ENCODE measurements at regions not wholly inside any gene's neighbourhood (a gene's known extent, or its start where the extent isn't known, plus 50 kb on each side); places are given as distances from the start of the nearest gene placed in this dataset.

DNA sequence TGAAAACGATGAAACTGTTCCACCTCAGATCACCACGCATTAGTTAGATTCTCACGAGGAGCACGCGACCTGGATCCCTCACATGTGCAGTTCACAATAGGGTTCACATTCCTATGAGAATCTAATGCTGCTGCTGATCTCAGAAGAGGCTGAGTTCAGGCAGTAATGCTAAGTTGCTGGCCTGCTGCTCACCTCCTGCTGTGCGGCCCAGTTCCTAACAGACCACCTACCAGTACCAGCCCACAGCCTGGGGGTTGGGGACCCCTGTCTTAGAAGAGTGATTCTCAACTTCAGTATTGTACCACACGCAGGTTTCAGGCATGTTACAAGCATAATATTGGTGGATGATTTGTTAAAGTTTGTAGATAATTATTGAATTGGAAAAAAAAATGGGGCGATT is 182.7 kb downstream of the BLID start:
- Histone ChIP-seq H3K9me3 (ENCODE audit: control insufficient read depth in 1 of 2, insufficient read depth in 1 of 2, low read depth in 1 of 2, low read length in 2 of 2) (no peaks in the 10 kb centered on the region), H4K20me1 (ENCODE audit: insufficient read depth) (no peaks in the 10 kb centered on the region), H3K4me1 (ENCODE audit: control insufficient read depth in 1 of 2, insufficient read depth in 2 of 2, low read length in 2 of 2) (peaks cover 0 to 7% of the 10 kb centered on the region in 2 experiments; a peak in 1 of 4 replicates), H3K4me2 (ENCODE audit: low read length) (no peak overlapping the region), H3K79me2 (ENCODE audit: insufficient read depth, low read length) (no peaks in the 10 kb centered on the region), H3K27me3 (ENCODE audit: insufficient read depth, low read length) (no peaks in the 10 kb centered on the region), H3K27ac (ENCODE audit: low read depth, low read length) (no peak overlapping the region), H2AFZ (ENCODE audit: low read depth, low read length, poor library complexity, severe bottlenecking) (no peak overlapping the region), H3K4me3 (replicated peaks in 1 of 2; ENCODE audit: low read depth in 1 of 2, low read length in 2 of 2) (no peak overlapping the region), H3K36me3 (ENCODE audit: control insufficient read depth in 1 of 2, insufficient read depth in 2 of 2, low read length in 2 of 2) (no peaks in the 10 kb centered on the region), H3K9me2 (ENCODE audit: insufficient read depth) (no peaks in the 10 kb centered on the region), H3K9ac (ENCODE audit: low read length) (no peak overlapping the region)
- ChIA-PET CTCF (no interaction called here), RAD21 (ENCODE audit: low non-redundant PET in 1 of 2, low total read pairs in 2 of 2, uncharacterized antibody in 2 of 2, unreplicated experiment in 2 of 2) (no interaction called here), POLR2A (no interaction called here)
- no peak for ATAC-seq
- intact Hi-C loops (cut with micrococcal nuclease): no loop called here
- BruUV-seq (replicated peaks): no TSS peak
- DNase-seq (ENCODE audit: low read depth, low spot score): no peak
- no peak for TF ChIP-seq TCF7L2 (IDR thresholded peaks at IDR 0.05; ENCODE audit: borderline replicate concordance, extremely low read depth, insufficient read depth, insufficient read length)
- TF ChIP-seq, protein P1, sequence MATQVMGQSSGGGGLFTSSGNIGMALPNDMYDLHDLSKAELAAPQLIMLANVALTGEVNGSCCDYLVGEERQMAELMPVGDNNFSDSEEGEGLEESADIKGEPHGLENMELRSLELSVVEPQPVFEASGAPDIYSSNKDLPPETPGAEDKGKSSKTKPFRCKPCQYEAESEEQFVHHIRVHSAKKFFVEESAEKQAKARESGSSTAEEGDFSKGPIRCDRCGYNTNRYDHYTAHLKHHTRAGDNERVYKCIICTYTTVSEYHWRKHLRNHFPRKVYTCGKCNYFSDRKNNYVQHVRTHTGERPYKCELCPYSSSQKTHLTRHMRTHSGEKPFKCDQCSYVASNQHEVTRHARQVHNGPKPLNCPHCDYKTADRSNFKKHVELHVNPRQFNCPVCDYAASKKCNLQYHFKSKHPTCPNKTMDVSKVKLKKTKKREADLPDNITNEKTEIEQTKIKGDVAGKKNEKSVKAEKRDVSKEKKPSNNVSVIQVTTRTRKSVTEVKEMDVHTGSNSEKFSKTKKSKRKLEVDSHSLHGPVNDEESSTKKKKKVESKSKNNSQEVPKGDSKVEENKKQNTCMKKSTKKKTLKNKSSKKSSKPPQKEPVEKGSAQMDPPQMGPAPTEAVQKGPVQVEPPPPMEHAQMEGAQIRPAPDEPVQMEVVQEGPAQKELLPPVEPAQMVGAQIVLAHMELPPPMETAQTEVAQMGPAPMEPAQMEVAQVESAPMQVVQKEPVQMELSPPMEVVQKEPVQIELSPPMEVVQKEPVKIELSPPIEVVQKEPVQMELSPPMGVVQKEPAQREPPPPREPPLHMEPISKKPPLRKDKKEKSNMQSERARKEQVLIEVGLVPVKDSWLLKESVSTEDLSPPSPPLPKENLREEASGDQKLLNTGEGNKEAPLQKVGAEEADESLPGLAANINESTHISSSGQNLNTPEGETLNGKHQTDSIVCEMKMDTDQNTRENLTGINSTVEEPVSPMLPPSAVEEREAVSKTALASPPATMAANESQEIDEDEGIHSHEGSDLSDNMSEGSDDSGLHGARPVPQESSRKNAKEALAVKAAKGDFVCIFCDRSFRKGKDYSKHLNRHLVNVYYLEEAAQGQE (IDR thresholded peaks at IDR 0.05; ENCODE audit: low read depth): no peak
- TF ChIP-seq CTCF (IDR thresholded peaks at IDR 0.05 in 2 of 3, conservative IDR thresholded peaks at IDR 0.05 in 1 of 3; ENCODE audit: borderline replicate concordance in 1 of 3, insufficient read depth in 1 of 3, low read depth in 2 of 3, low read length in 2 of 3): no peak
- TF ChIP-seq CEBPB (IDR thresholded peaks at IDR 0.05; ENCODE audit: low read depth): no peak
- no peak for TF ChIP-seq POLR2A (IDR thresholded peaks at IDR 0.05; ENCODE audit: borderline replicate concordance, extremely low read depth, insufficient read depth, insufficient read length)
- no peak for TF ChIP-seq SP1 (IDR thresholded peaks at IDR 0.05; ENCODE audit: low read depth)
- no peak for TF ChIP-seq SRF (IDR thresholded peaks at IDR 0.05; ENCODE audit: low read depth)
- TF ChIP-seq JUND (IDR thresholded peaks at IDR 0.05): no peak
- TF ChIP-seq ZNF274 (IDR thresholded peaks at IDR 0.05; ENCODE audit: low read depth, low read length): no peak
- no peak for TF ChIP-seq POLR2AphosphoS5 (IDR thresholded peaks at IDR 0.05; ENCODE audit: low read depth, low read length)
- TF ChIP-seq EZH2phosphoT487 (IDR thresholded peaks at IDR 0.05; ENCODE audit: borderline replicate concordance): no peak
- no peak for TF ChIP-seq EGR1 (IDR thresholded peaks at IDR 0.05; ENCODE audit: low read depth)
- TF ChIP-seq RAD21 (IDR thresholded peaks at IDR 0.05; ENCODE audit: low read depth): no peak
- no peak for TF ChIP-seq YY1 (IDR thresholded peaks at IDR 0.05; ENCODE audit: extremely low read depth, insufficient replicate concordance, low read depth, low read length)
- TF ChIP-seq EZH2 (IDR thresholded peaks at IDR 0.05): no peak
- no peak for TF ChIP-seq ELF1 (IDR thresholded peaks at IDR 0.05; ENCODE audit: borderline replicate concordance, low read depth)
- no peak for TF ChIP-seq ZFX (IDR thresholded peaks at IDR 0.05)
- TF ChIP-seq, protein P2, sequence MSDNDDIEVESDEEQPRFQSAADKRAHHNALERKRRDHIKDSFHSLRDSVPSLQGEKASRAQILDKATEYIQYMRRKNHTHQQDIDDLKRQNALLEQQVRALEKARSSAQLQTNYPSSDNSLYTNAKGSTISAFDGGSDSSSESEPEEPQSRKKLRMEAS (IDR thresholded peaks at IDR 0.05): no peak

All from HCT116 (cell line).